WTC11 (cell line): ENCODE measurements at regions not wholly inside any gene's neighbourhood (a gene's known extent, or its start where the extent isn't known, plus 50 kb on each side); places are given as distances from the start of the nearest gene placed in this dataset.

Experiments
- ATAC-seq: fragments of 200-7000 bp; cut with Tn5 transposase; 2 replicates; pipeline ENCODE4 v1.10.0; 2021; ENCODE audit warnings: mild to moderate bottlenecking, moderate library complexity
- CTCF ChIA-PET: fragments of 300-600 bp; sonication (Branson Sonifier 250); formaldehyde crosslinking; loops from one replicate; lab custom pipeline; 2021; ENCODE audit warnings: antibody characterized with exemption; lab: Charles Lee
- POLR2A ChIA-PET: fragments of 350-600 bp; sonication (Branson Sonifier 250); formaldehyde crosslinking; loops from one replicate; lab custom pipeline; 2021; ENCODE audit warnings: antibody characterized with exemption; lab: Charles Lee
- DNase-seq: peaks from one replicate; pipeline ENCODE4 v3.0.0; 2021; ENCODE audit warnings: low spot score
- H3K27ac Mint-ChIP-seq: 2 replicates; pipeline ENCODE4 v1.8.0; 2021; ENCODE audit warnings: mixed read lengths
- H3K27me3 Mint-ChIP-seq: 2 replicates; pipeline ENCODE4 v1.8.0; 2021; ENCODE audit warnings: low read depth, mild to moderate bottlenecking, moderate library complexity, mixed read lengths
- H3K36me3 Mint-ChIP-seq: 2 replicates; pipeline ENCODE4 v1.8.0; 2021; ENCODE audit warnings: mixed read lengths
- H3K4me1 Mint-ChIP-seq: 2 replicates; pipeline ENCODE4 v1.8.0; 2022; ENCODE audit warnings: mixed read lengths
- H3K4me3 Mint-ChIP-seq: 2 replicates; pipeline ENCODE4 v1.8.0; 2021; ENCODE audit warnings: mild to moderate bottlenecking, moderate library complexity, mixed read lengths
- H3K9me3 Mint-ChIP-seq: 2 replicates; pipeline ENCODE4 v1.8.0; 2021; ENCODE audit warnings: mixed read lengths
- ATF1 ChIP-seq: sonication (generic); formaldehyde crosslinking; IDR thresholded peaks from 2 replicates; pipeline ENCODE4 v1.8.1; 2023; ENCODE audit warnings: mild to moderate bottlenecking, moderate library complexity, missing genetic modification reagents
- ESRRA ChIP-seq: sonication (generic); formaldehyde crosslinking; IDR thresholded peaks from 2 replicates; pipeline ENCODE4 v1.8.1; 2022; ENCODE audit warnings: mild to moderate bottlenecking, missing genetic modification reagents, borderline replicate concordance
- MXD4 ChIP-seq: fragments of 250-450 bp; sonication (Bioruptor Pico); IDR thresholded peaks from 2 replicates; pipeline ENCODE4 v1.8.0; 2021; ENCODE audit warnings: mild to moderate bottlenecking, moderate library complexity, borderline replicate concordance
- NFATC4 ChIP-seq: fragments of 250-450 bp; sonication (Bioruptor Pico); IDR thresholded peaks from 2 replicates; pipeline ENCODE4 v1.9.0; 2021; ENCODE audit warnings: mild to moderate bottlenecking
- SP1 ChIP-seq: sonication (generic); formaldehyde crosslinking; conservative IDR thresholded peaks from 2 replicates; pipeline ENCODE4 v1.8.1; 2022; ENCODE audit warnings: missing genetic modification reagents
- TCF7 ChIP-seq: sonication (generic); formaldehyde crosslinking; IDR thresholded peaks from 2 replicates; pipeline ENCODE4 v1.8.0; 2022; ENCODE audit warnings: mild to moderate bottlenecking, low read depth, missing genetic modification reagents, moderate library complexity
- ZBTB21 ChIP-seq: sonication (generic); formaldehyde crosslinking; IDR thresholded peaks from 2 replicates; pipeline ENCODE4 v1.8.1; 2023; ENCODE audit warnings: mild to moderate bottlenecking, missing genetic modification reagents, borderline replicate concordance
- ZNF396 ChIP-seq: fragments of 250-450 bp; sonication (Bioruptor Pico); IDR thresholded peaks from 2 replicates; pipeline ENCODE4 v1.8.0; 2021; ENCODE audit warnings: mild to moderate bottlenecking, moderate library complexity, borderline replicate concordance
- ZNF416 ChIP-seq: fragments of 250-450 bp; sonication (Bioruptor Pico); IDR thresholded peaks from 2 replicates; pipeline ENCODE4 v1.9.0; 2021; ENCODE audit warnings: mild to moderate bottlenecking, inconsistent platforms
- ZNF671 ChIP-seq: fragments of 250-450 bp; sonication (Bioruptor Pico); IDR thresholded peaks from 2 replicates; pipeline ENCODE4 v1.8.0; 2021; ENCODE audit warnings: mild to moderate bottlenecking
- TF ChIP-seq, protein P1 (sequence below): fragments of 250-450 bp; sonication (Bioruptor Pico); IDR thresholded peaks from 2 replicates; pipeline ENCODE4 v2.1.2; 2022; ENCODE audit warnings: mild to moderate bottlenecking, moderate library complexity
- TF ChIP-seq, protein P2 (sequence below): sonication (generic); formaldehyde crosslinking; IDR thresholded peaks from 2 replicates; pipeline ENCODE4 v1.8.0; 2022; ENCODE audit warnings: mild to moderate bottlenecking, missing genetic modification reagents
- TF ChIP-seq, protein P3 (sequence below): sonication (generic); formaldehyde crosslinking; conservative IDR thresholded peaks from 2 replicates; pipeline ENCODE4 v1.8.1; 2023; ENCODE audit warnings: mild to moderate bottlenecking, low read depth, missing genetic modification reagents, moderate library complexity
- TF ChIP-seq, protein P4 (sequence below): sonication (generic); formaldehyde crosslinking; IDR thresholded peaks from 2 replicates; pipeline ENCODE4 v1.8.1; 2022; ENCODE audit warnings: mild to moderate bottlenecking, moderate library complexity, missing genetic modification reagents

DNA sequence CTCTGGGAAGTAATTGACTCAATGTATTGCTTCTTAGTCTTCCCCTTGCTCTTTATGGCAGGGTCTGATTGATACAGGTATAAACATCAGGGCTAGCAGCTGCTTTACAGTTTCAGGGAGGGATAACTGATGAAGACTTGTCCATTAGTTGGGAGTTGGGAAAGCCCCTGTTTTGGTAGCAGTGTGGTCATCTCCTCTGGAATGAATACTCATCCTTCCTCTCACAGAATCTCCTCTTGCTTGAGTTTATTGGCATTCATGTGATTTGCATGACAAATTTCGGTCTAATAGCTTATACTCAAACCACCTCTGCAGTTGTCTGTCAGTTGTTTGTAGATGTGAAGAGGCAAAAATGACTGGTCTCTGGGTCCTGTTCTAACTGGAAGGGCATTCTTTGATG is 79.7 kb downstream of the FAT3 start:
- Mint-ChIP-seq H3K4me1 (peaks cover 74% of the 10 kb centered on the region), H3K27ac (peak overlapping the region; percentile 82), H3K27me3 (no peaks in the 10 kb centered on the region), H3K9me3 (no peaks in the 10 kb centered on the region), H3K4me3 (no peak overlapping the region), H3K36me3 (no peaks in the 10 kb centered on the region)
- TF ChIP-seq, protein P1, sequence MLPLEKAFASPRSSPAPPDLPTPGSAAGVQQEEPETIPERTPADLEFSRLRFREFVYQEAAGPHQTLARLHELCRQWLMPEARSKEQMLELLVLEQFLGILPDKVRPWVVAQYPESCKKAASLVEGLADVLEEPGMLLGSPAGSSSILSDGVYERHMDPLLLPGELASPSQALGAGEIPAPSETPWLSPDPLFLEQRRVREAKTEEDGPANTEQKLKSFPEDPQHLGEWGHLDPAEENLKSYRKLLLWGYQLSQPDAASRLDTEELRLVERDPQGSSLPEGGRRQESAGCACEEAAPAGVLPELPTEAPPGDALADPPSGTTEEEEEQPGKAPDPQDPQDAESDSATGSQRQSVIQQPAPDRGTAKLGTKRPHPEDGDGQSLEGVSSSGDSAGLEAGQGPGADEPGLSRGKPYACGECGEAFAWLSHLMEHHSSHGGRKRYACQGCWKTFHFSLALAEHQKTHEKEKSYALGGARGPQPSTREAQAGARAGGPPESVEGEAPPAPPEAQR = no peak
- TF ChIP-seq ZNF396 (CRISPR knock-in tag) (no peak), ZNF416 (CRISPR knock-in tag) (no peak), ZNF671 (CRISPR knock-in tag) (no peak), ATF1 (no peak), ESRRA (CRISPR knock-in tag) (no peak), NFATC4 (CRISPR knock-in tag) (no peak), SP1 (CRISPR knock-in tag) (no peak), ZBTB21 (CRISPR knock-in tag) (no peak)
- TF ChIP-seq, protein P2, sequence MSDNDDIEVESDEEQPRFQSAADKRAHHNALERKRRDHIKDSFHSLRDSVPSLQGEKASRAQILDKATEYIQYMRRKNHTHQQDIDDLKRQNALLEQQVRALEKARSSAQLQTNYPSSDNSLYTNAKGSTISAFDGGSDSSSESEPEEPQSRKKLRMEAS = no peak
- DNase-seq (no peak), ATAC-seq (no peak)
- CTCF ChIA-PET = no interaction called here
- POLR2A ChIA-PET = no interaction called here

DNA sequence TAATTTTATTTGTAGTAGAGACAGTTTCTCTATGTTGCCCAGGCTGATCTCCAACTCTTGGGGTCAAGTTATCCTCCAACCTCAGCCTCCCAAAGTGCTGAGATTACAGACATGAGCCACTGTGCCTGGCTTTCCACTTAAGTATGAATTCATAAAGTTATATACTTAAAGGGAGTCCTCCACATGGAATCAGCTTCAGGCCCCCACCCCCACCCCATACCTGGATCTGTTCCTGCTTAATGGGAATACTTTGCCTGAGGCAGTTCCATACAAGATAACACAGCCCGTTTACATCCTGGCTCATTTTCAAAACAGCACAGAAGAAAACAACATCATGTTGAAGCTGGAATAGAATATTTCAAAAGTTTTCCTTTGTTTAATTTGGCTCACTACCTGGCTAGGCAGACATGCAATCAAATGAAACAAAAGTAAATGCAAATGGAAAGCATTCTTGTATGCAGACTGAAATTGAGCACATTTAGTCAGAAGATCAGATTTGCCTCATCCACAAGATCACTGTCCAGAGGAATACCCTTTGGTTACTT is 82.4 kb downstream of the FAT3 start:
- peaks cover 80% of the 10 kb centered on the region for H3K4me1 Mint-ChIP-seq

DNA sequence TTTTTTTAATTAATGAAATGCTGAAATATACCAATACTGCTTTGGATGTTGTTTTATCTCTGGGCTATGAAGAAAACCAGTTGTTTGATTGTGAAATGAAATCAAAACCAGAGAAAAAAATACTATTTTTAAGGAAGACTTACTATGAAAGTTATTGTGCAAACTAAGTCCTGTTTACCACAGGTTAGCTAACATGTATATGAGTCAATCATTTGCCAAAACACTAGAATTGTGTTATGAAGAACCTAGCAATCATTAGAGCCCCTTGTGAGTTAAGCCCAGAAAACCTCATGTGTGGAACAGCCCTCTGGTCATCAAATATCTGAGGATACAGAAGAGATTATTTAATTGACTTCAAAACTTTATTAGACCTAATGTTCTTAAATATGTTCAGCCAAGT is 83.7 kb downstream of the FAT3 start:
- H3K4me3 Mint-ChIP-seq = no peak overlapping the region
- no peak for DNase-seq
- no peaks in the 10 kb centered on the region for H3K36me3 Mint-ChIP-seq
- TF ChIP-seq, protein P3, sequence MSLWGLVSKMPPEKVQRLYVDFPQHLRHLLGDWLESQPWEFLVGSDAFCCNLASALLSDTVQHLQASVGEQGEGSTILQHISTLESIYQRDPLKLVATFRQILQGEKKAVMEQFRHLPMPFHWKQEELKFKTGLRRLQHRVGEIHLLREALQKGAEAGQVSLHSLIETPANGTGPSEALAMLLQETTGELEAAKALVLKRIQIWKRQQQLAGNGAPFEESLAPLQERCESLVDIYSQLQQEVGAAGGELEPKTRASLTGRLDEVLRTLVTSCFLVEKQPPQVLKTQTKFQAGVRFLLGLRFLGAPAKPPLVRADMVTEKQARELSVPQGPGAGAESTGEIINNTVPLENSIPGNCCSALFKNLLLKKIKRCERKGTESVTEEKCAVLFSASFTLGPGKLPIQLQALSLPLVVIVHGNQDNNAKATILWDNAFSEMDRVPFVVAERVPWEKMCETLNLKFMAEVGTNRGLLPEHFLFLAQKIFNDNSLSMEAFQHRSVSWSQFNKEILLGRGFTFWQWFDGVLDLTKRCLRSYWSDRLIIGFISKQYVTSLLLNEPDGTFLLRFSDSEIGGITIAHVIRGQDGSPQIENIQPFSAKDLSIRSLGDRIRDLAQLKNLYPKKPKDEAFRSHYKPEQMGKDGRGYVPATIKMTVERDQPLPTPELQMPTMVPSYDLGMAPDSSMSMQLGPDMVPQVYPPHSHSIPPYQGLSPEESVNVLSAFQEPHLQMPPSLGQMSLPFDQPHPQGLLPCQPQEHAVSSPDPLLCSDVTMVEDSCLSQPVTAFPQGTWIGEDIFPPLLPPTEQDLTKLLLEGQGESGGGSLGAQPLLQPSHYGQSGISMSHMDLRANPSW (CRISPR knock-in tag) = no peak
- TF ChIP-seq TCF7 (no peak), MXD4 (CRISPR knock-in tag) (no peak), ATF1 (no peak)
- POLR2A ChIA-PET = no interaction called here
- ATAC-seq = no peak
- H3K27me3 Mint-ChIP-seq = no peaks in the 10 kb centered on the region
- peaks cover 86% of the 10 kb centered on the region for H3K4me1 Mint-ChIP-seq
- H3K27ac Mint-ChIP-seq = peak overlapping the region; percentile 86; the same call in 1 of the 2 replicates
- CTCF ChIA-PET = interaction anchor here (4.6 kb wide), 1 partner anchor 32 kb away, joined by 19 read pairs; no protein-coding TSS in a partner anchor
- no peaks in the 10 kb centered on the region for H3K9me3 Mint-ChIP-seq

More for the DNA sequence above, 82.4 kb downstream of the FAT3 start:
- TF ChIP-seq, protein P4, sequence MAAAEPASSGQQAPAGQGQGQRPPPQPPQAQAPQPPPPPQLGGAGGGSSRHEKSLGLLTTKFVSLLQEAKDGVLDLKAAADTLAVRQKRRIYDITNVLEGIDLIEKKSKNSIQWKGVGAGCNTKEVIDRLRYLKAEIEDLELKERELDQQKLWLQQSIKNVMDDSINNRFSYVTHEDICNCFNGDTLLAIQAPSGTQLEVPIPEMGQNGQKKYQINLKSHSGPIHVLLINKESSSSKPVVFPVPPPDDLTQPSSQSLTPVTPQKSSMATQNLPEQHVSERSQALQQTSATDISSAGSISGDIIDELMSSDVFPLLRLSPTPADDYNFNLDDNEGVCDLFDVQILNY = no peak
- no peak for TF ChIP-seq ZBTB21 (CRISPR knock-in tag)
- TF ChIP-seq, all 79 proteins: peak for 0
- H3K27ac Mint-ChIP-seq = peak overlapping the region; percentile 86
- ATAC-seq (no peak), DNase-seq (no peak)
- POLR2A ChIA-PET = no interaction called here
- CTCF ChIA-PET = interaction anchor here (1.1 to 4.6 kb wide), 2 partner anchors 34 to 81 kb away, joined by 3 to 19 read pairs; no protein-coding TSS in a partner anchor
- no peaks in the 10 kb centered on the region for H3K9me3 Mint-ChIP-seq
- no peaks in the 10 kb centered on the region for H3K27me3 Mint-ChIP-seq
- H3K36me3 Mint-ChIP-seq = no peaks in the 10 kb centered on the region
- no peak overlapping the region for H3K4me3 Mint-ChIP-seq
